Endothelial cell of umbilical vein (primary cell): ENCODE measurements at regions not wholly inside any gene's neighbourhood (a gene's known extent, or its start where the extent isn't known, plus 50 kb on each side); places are given as distances from the start of the nearest gene placed in this dataset.

Source experiments
- BruUV-seq: library from RNA; stranded (reverse); fragments of 400-500 nt; replicated peaks from 2 replicates; lab custom pipeline; 2021; lab: Mats Ljungman, UMichigan
- CTCF ChIA-PET: fragments of 300-600, 350-600 bp; sonication (Branson Sonifier 250); formaldehyde crosslinking; loops from one replicate; lab custom pipeline; 2021; ENCODE audit warnings: antibody characterized with exemption, inconsistent platforms; lab: Charles Lee
- POLR2A ChIA-PET: fragments of 300-600, 350-600 bp; sonication (Branson Sonifier 250); formaldehyde crosslinking; loops from one replicate; lab custom pipeline; 2021; ENCODE audit warnings: antibody characterized with exemption, inconsistent platforms; lab: Charles Lee
- DNase-seq: peaks from one replicate; pipeline ENCODE4 v3.0.0-alpha.2; 2011; ENCODE audit warnings: low read depth, low spot score
- FAIRE-seq: peaks from 2 replicates; lab custom pipeline; 2011; peaks lifted over from hg19 to GRCh38; lab: Jason Lieb, UNC
- H2AFZ ChIP-seq: 2 replicates; pipeline ENCODE4 v1.6.0; 2012; ENCODE audit warnings: low read depth, low read length, control low read depth, inconsistent platforms
- H3K27ac ChIP-seq: 2 replicates; pipeline ENCODE4 v1.5.1; 2011; ENCODE audit warnings: low read depth, mild to moderate bottlenecking, control low read depth, low read length, moderate library complexity; ENCODE audit not compliant: insufficient read depth
- H3K27me3 ChIP-seq, 2 experiments: 2 replicates each; pipeline versions ENCODE4 v1.6.0 to v1.6.1; 2011; ENCODE audit warnings: low read length in 2 of 2, mixed read lengths in 1 of 2; ENCODE audit not compliant: control insufficient read depth in 2 of 2, insufficient read depth in 2 of 2
- H3K36me3 ChIP-seq, 2 experiments: 2 replicates in 1 of 2; 3 replicates in 1 of 2; pipeline ENCODE4 v1.5.1; 2011; ENCODE audit warnings: low read length in 2 of 2, mild to moderate bottlenecking in 1 of 2, moderate library complexity in 1 of 2; ENCODE audit not compliant: control insufficient read depth in 2 of 2, insufficient read depth in 2 of 2; ENCODE audit errors: extremely low read depth in 1 of 2
- H3K4me1 ChIP-seq: 3 replicates; pipeline ENCODE4 v1.5.1; 2011; ENCODE audit warnings: mild to moderate bottlenecking, low read length; ENCODE audit not compliant: control insufficient read depth, insufficient read depth; ENCODE audit errors: extremely low read depth
- H3K4me2 ChIP-seq: 2 replicates; pipeline ENCODE4 v1.6.1; 2011; ENCODE audit warnings: low read length, control low read depth, mixed read lengths; ENCODE audit not compliant: insufficient read depth
- H3K4me3 ChIP-seq, 3 experiments: fragments of 200-600 bp in 1 of 3; sonication (generic), shearing (Covaris generic) in 1 of 3; replicated peaks in 1 of 3; 2 replicates each; pipeline ENCODE4 v1.5.1; 2011 to 2016; ENCODE audit warnings: control low read depth in 3 of 3, low read length in 3 of 3, mild to moderate bottlenecking in 2 of 3, inconsistent platforms in 1 of 3, low read depth in 1 of 3, moderate library complexity in 1 of 3; ENCODE audit not compliant: insufficient read depth in 1 of 3
- H3K79me2 ChIP-seq: 2 replicates; pipeline ENCODE4 v1.6.0; 2012; ENCODE audit warnings: low read length, inconsistent platforms; ENCODE audit not compliant: control insufficient read depth, insufficient read depth
- H3K9ac ChIP-seq: replicated peaks from 2 replicates; pipeline ENCODE3; 2011; ENCODE audit warnings: low read length, control low read depth; ENCODE audit not compliant: insufficient read depth; ENCODE audit errors: extremely low read depth
- H3K9me1 ChIP-seq: replicated peaks from 3 replicates; pipeline ENCODE4 v1.6.0; 2011; ENCODE audit warnings: mild to moderate bottlenecking, low read length; ENCODE audit not compliant: control insufficient read depth, insufficient read depth; ENCODE audit errors: extremely low read depth
- H3K9me3 ChIP-seq: replicated peaks from 2 replicates; pipeline ENCODE4 v1.5.1; 2012; ENCODE audit warnings: low read length, inconsistent platforms; ENCODE audit not compliant: control insufficient read depth, insufficient read depth
- H4K20me1 ChIP-seq: replicated peaks from 2 replicates; pipeline ENCODE3; 2011; ENCODE audit warnings: mild to moderate bottlenecking, low read length; ENCODE audit not compliant: control insufficient read depth, insufficient read depth; ENCODE audit errors: extremely low read depth
- EZH2 ChIP-seq: IDR thresholded peaks from 2 replicates; pipeline ENCODE4 v1.6.1; 2012; ENCODE audit warnings: borderline replicate concordance, low read depth, mild to moderate bottlenecking, moderate library complexity, low read length, inconsistent platforms; ENCODE audit not compliant: severe bottlenecking
- FOS ChIP-seq: IDR thresholded peaks from 2 replicates; pipeline ENCODE4 v1.6.1; 2011; ENCODE audit warnings: mild to moderate bottlenecking, low read length, moderate library complexity, borderline replicate concordance; ENCODE audit not compliant: insufficient read depth
- GATA2 ChIP-seq: IDR thresholded peaks from 2 replicates; pipeline ENCODE4 v1.7.0; 2011; ENCODE audit warnings: low read depth, mild to moderate bottlenecking, moderate library complexity, mixed read lengths, low read length; ENCODE audit not compliant: insufficient read length, insufficient read depth
- JUN ChIP-seq: IDR thresholded peaks from 2 replicates; pipeline ENCODE4 v1.6.1; 2011; ENCODE audit warnings: borderline replicate concordance, low read depth; ENCODE audit not compliant: insufficient read length, insufficient read depth
- MYC ChIP-seq: IDR thresholded peaks from one replicate; pipeline ENCODE4 v1.6.1; 2011; ENCODE audit warnings: mild to moderate bottlenecking, low read depth, low read length
- POLR2A ChIP-seq: IDR thresholded peaks from 2 replicates; pipeline ENCODE4 v1.6.1; 2012; ENCODE audit warnings: low read depth, mild to moderate bottlenecking, control low read depth, low read length
- POLR2AphosphoS5 ChIP-seq: IDR thresholded peaks from 2 replicates; pipeline ENCODE4 v1.6.1; 2012; ENCODE audit warnings: low read depth, mild to moderate bottlenecking, control low read depth, low read length, moderate library complexity; ENCODE audit not compliant: insufficient read depth
- dilution Hi-C: fragments of 300-500 bp; cut with MboI; formaldehyde crosslinking; loops from one replicate; pipeline ENCODE4 v1.15.0; 2019; ENCODE audit warnings: low sequenced_read_pairs; ENCODE audit not compliant: extremely low pct_ligation_motif_present
- intact Hi-C: fragments of 100-400 bp; cut with micrococcal nuclease; formaldehyde crosslinking; loops from one replicate; pipeline ENCODE4 v1.10.0; 2022
- TF ChIP-seq, protein P1 (sequence below), 2 donors: IDR thresholded peaks; 1 replicate in 1 of 2; 2 replicates in 1 of 2; pipeline ENCODE4 v1.5.1; 2011; ENCODE audit warnings: low read length in 2 of 2, mild to moderate bottlenecking in 2 of 2, moderate library complexity in 2 of 2, control low read depth in 1 of 2, inconsistent platforms in 1 of 2, low read depth in 1 of 2; ENCODE audit not compliant: insufficient read depth in 1 of 2; ENCODE audit errors: extremely low read depth in 1 of 2
- TF ChIP-seq, protein P2 (sequence below): IDR thresholded peaks from 2 replicates; pipeline ENCODE4 v1.6.1; 2011; ENCODE audit not compliant: insufficient read depth, insufficient read length

DNA sequence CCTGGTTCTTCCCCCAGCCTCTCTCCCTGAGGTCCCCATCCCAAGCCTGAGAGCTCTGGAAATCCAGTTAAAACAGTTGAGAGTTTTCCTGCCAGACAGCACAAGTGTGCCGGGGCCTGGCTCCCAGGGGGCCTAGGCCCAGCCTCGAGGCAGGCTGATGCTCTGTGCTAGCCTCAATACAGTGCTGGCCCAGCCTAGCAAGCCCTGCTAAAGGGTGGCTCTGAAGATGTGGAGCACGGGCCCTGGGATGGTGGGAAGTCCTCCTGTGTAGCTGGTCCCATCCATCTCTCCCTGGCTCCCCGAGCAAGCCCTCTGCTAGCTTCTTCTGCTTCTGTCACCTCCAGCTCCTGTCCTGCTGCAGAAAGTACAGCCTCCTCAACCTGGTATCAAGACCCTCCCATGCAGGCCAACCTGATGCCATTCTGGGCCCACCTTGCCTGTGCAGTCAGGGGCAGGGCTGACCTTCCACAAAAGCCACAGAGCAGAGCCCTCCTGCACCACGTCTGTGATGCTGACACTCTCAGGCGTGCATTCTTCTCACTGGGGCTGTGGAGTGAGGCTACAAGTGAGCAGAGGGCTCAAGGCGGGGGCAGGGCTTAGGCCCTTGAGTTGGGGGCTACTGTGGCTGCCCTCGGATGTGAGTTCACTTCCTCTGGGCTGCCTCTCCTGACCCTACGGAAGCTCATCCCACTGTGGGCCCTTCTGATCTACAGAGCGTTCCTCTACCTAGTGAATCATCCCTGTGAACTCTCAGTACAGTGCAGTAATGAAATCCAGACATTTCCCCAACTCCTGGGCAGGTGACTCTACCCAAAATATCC is 60.1 kb upstream of the LAPTM4A start:
- H3K79me2 ChIP-seq: no peaks in the 10 kb centered on the region
- no peak overlapping the region for H3K4me2 ChIP-seq
- DNase-seq (no peak), FAIRE-seq (no peak)
- no peaks in the 10 kb centered on the region for H4K20me1 ChIP-seq
- H3K9ac ChIP-seq: no peak overlapping the region
- no TSS peak for BruUV-seq
- H3K4me3 ChIP-seq: no peak overlapping the region
- CTCF ChIA-PET: interaction anchor here (1.2 to 1.3 kb wide), 2 partner anchors 24 to 96 kb away, joined by 3 to 4 read pairs; no protein-coding TSS in a partner anchor
- no peaks in the 10 kb centered on the region for H3K36me3 ChIP-seq
- no peaks in the 10 kb centered on the region for H3K9me1 ChIP-seq
- peaks cover 2 to 3% of the 10 kb centered on the region in 2 experiments for H3K27me3 ChIP-seq
- POLR2A ChIA-PET: no interaction called here
- TF ChIP-seq POLR2AphosphoS5 (no peak), POLR2A (no peak), MYC (no peak), FOS (no peak), GATA2 (no peak), EZH2 (no peak), JUN (no peak)
- TF ChIP-seq, protein P1, sequence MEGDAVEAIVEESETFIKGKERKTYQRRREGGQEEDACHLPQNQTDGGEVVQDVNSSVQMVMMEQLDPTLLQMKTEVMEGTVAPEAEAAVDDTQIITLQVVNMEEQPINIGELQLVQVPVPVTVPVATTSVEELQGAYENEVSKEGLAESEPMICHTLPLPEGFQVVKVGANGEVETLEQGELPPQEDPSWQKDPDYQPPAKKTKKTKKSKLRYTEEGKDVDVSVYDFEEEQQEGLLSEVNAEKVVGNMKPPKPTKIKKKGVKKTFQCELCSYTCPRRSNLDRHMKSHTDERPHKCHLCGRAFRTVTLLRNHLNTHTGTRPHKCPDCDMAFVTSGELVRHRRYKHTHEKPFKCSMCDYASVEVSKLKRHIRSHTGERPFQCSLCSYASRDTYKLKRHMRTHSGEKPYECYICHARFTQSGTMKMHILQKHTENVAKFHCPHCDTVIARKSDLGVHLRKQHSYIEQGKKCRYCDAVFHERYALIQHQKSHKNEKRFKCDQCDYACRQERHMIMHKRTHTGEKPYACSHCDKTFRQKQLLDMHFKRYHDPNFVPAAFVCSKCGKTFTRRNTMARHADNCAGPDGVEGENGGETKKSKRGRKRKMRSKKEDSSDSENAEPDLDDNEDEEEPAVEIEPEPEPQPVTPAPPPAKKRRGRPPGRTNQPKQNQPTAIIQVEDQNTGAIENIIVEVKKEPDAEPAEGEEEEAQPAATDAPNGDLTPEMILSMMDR (IDR thresholded peaks at IDR 0.05; ENCODE audit: extremely low read depth in 1 of 2, insufficient read depth in 1 of 2, low read depth in 1 of 2, low read length in 2 of 2): no peak
- TF ChIP-seq, protein P2, sequence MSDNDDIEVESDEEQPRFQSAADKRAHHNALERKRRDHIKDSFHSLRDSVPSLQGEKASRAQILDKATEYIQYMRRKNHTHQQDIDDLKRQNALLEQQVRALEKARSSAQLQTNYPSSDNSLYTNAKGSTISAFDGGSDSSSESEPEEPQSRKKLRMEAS: no peak
- no peaks in the 10 kb centered on the region for H3K9me3 ChIP-seq
- dilution Hi-C loops: no loop called here
- H3K4me1 ChIP-seq: peaks cover 10% of the 10 kb centered on the region
- intact Hi-C loops: no loop called here
- no peak overlapping the region for H2AFZ ChIP-seq
- no peak overlapping the region for H3K27ac ChIP-seq
